ENCODE measurements at regions not wholly inside any gene's neighbourhood (a gene's known extent, or its start where the extent isn't known, plus 50 kb on each side); places are given as distances from the start of the nearest gene placed in this dataset.

DNA sequence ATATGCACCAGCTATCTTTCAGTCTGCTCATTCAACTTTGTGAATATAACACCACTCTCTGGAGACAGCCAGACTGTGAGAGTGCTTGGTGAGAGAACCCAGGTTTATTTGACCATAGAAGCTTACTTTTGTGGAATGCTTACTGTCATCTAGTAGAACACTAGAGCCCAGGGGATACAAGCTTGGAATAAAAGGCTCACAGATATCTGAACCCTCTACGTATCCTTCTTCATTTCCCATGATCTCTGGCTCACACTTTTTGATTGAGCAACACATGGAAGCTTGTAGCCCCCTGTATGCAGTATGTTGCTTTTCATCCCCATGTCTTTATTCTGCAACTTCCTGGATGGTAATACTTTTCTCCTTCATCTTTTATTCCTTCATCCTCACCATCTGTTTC, 835.3 kb upstream of the CITED2 start:
- peaks cover 19% of the 10 kb centered on the region for H3K36me3 Mint-ChIP-seq (ENCODE audit: low read depth)
- no peak overlapping the region for H3K27ac Mint-ChIP-seq
- H3K4me3 Mint-ChIP-seq = no peak overlapping the region
- H3K4me1 Mint-ChIP-seq (ENCODE audit: low read depth) = peaks cover 24% of the 10 kb centered on the region
- TF ChIP-seq, protein P1, sequence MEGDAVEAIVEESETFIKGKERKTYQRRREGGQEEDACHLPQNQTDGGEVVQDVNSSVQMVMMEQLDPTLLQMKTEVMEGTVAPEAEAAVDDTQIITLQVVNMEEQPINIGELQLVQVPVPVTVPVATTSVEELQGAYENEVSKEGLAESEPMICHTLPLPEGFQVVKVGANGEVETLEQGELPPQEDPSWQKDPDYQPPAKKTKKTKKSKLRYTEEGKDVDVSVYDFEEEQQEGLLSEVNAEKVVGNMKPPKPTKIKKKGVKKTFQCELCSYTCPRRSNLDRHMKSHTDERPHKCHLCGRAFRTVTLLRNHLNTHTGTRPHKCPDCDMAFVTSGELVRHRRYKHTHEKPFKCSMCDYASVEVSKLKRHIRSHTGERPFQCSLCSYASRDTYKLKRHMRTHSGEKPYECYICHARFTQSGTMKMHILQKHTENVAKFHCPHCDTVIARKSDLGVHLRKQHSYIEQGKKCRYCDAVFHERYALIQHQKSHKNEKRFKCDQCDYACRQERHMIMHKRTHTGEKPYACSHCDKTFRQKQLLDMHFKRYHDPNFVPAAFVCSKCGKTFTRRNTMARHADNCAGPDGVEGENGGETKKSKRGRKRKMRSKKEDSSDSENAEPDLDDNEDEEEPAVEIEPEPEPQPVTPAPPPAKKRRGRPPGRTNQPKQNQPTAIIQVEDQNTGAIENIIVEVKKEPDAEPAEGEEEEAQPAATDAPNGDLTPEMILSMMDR (IDR thresholded peaks at IDR 0.05) = no peak
- H3K27me3 Mint-ChIP-seq (ENCODE audit: insufficient read depth) = peaks cover 2% of the 10 kb centered on the region; the same call in 1 of the 2 replicates
- peaks cover 4% of the 10 kb centered on the region; the same call in 1 of the 2 replicates for H3K9me3 Mint-ChIP-seq
- no peak for DNase-seq

DNA sequence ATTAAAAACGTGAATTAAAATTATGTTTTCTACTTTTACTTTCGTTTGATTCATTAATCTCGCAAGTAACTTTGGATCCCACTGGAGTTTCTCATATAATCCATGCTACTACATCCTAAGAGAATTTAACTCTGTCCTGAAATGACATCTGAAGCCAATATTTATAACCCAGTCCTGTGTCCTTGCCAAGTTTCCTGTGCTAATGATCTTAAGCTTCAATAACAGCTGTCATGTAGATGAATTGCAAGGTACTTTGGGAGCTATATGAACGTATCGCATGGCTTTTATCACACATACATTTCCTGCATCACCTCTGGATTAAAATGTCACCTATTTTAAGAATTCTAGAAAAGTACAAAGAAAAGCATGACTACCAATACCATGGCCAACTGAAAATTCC, 833.8 kb upstream of the CITED2 start:
- Mint-ChIP-seq H3K27me3 (ENCODE audit: insufficient read depth) (peaks cover 2% of the 10 kb centered on the region; the same call in 1 of the 2 replicates), H3K4me3 (no peak overlapping the region), H3K9me3 (peaks cover 4% of the 10 kb centered on the region; the same call in 1 of the 2 replicates), H3K27ac (no peak overlapping the region), H3K4me1 (ENCODE audit: low read depth) (peaks cover 36% of the 10 kb centered on the region), H3K36me3 (ENCODE audit: low read depth) (peaks cover 14% of the 10 kb centered on the region)
- DNase-seq = no peak
- TF ChIP-seq, protein P1 (IDR thresholded peaks at IDR 0.05) = no peak

DNA sequence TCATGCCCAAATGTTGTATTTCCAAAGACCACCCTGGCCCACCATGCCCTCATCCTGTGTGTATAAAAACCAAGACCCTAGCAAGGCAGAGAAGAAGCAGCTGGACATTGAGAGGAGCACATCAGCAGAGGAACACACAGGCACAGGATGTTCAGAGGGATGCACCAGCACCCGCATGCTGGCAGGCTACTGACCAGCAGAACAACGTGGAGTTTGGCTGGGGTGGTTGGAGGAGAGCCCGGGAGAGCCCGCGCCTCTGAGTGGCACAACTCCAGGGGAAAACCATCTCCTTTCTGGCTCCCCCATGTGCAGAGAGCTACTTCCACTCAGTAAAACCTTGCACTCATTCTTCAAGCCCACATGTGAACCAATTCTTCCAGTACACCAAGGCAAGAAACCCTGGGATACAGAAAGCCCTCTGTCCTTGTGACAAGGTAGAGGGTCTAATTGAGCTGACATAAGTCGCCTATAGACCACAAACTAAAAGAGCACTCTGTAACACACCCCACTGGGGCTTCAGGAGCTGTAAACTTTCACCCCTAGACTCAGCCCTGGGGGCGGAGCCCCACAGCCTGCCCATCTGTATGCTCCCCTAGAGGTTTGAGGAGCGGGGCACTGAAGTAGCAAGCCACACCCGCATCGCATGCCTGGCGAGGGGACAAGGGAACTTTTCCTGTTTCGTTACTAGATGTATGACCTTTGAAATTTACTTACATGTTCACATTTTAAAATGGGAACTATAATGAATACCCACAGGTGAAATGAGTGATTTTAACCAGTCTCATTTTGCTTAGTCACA, 831.5 kb upstream of the CITED2 start:
- Mint-ChIP-seq H3K27ac (no peak overlapping the region), H3K27me3 (ENCODE audit: insufficient read depth) (no peaks in the 10 kb centered on the region; the same call in 1 of the 2 replicates), H3K4me3 (no peak overlapping the region), H3K4me1 (ENCODE audit: low read depth) (peaks cover 53% of the 10 kb centered on the region), H3K9me3 (peaks cover 8% of the 10 kb centered on the region; the same call in 1 of the 2 replicates), H3K36me3 (ENCODE audit: low read depth) (peaks cover 26% of the 10 kb centered on the region)
- TF ChIP-seq, protein P1 (IDR thresholded peaks at IDR 0.05) = no peak
- DNase-seq = no peak

DNA sequence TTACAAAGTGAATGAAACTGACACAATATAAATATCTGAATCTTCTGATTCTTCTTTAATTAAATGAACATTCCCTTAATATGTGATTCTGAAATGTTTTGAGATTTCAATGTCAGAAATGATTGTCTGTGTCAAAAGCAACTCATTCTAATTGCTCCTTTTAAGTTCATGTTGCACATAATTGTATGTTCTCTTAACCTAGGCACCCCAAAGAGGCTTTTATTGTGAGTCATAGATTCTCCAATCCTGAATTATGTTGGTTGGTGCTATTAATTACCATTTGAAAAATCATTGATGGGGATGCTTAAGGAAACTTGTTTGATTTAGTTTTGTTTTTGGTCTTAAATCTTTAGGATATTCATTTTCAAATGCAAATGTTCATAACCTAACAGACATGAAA, 829.7 kb upstream of the CITED2 start:
- peak overlapping the region; percentile 4 for H3K4me3 Mint-ChIP-seq
- H3K27ac Mint-ChIP-seq = peak overlapping the region; percentile 62
- H3K9me3 Mint-ChIP-seq = peaks cover 8% of the 10 kb centered on the region; the same call in 1 of the 2 replicates
- H3K36me3 Mint-ChIP-seq (ENCODE audit: low read depth) = peaks cover 28% of the 10 kb centered on the region
- TF ChIP-seq, protein P1 (IDR thresholded peaks at IDR 0.05) = no peak
- DNase-seq = peak; percentile 27
- H3K27me3 Mint-ChIP-seq (ENCODE audit: insufficient read depth) = no peaks in the 10 kb centered on the region; the same call in 1 of the 2 replicates
- H3K4me1 Mint-ChIP-seq (ENCODE audit: low read depth) = peaks cover 56% of the 10 kb centered on the region

DNA sequence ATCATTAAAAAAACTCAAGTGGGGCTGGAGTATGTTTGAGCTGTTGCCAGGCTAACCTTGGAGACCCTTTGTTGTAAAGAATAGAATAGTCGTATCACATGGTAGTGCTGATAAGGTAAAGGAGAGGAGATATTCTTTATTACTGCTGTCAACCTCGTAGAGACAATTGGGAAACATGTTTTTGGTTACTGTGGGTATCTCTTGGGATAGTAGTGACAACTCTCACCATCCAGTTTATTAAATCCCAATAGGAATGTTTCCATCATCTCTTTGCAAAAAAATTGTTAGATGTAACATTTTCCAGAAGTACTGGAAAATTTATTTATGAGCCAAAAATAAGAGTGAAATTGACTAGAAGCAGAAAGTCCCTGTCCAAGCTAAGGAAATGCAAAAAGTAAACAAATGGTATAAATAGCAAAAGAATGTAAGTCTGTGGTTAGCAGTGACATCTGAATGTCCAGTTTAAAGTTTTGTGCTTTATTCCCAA, 829.3 kb upstream of the CITED2 start:
- H3K27me3 Mint-ChIP-seq (ENCODE audit: insufficient read depth) = no peaks in the 10 kb centered on the region; the same call in 1 of the 2 replicates
- H3K4me3 Mint-ChIP-seq = peak overlapping the region; percentile 4
- peaks cover 8% of the 10 kb centered on the region; the same call in 1 of the 2 replicates for H3K9me3 Mint-ChIP-seq
- DNase-seq = peak; percentile 60
- H3K36me3 Mint-ChIP-seq (ENCODE audit: low read depth) = peaks cover 28% of the 10 kb centered on the region
- peaks cover 57% of the 10 kb centered on the region for H3K4me1 Mint-ChIP-seq (ENCODE audit: low read depth)
- TF ChIP-seq, protein P1 (IDR thresholded peaks at IDR 0.05) = no peak
- H3K27ac Mint-ChIP-seq = peak overlapping the region; percentile 62

All from HFFc6 (cell line).